ENCODE measurements at regions not wholly inside any gene's neighbourhood (a gene's known extent, or its start where the extent isn't known, plus 50 kb on each side); places are given as distances from the start of the nearest gene placed in this dataset.

GRCh38 chr4:165767671-165768070, 105.4 kb upstream of the TLL1 start:
- no peak for TF ChIP-seq CTCF (IDR thresholded peaks at IDR 0.05; ENCODE audit: insufficient read depth, low read depth, low read length)
- TF ChIP-seq EZH2 (IDR thresholded peaks at IDR 0.05; ENCODE audit: insufficient read depth, low read length): no peak

Measured in astrocyte (in vitro differentiated cells and primary cell).